ENCODE measurements at regions not wholly inside any gene's neighbourhood (a gene's known extent, or its start where the extent isn't known, plus 50 kb on each side); places are given as distances from the start of the nearest gene placed in this dataset.

DNA sequence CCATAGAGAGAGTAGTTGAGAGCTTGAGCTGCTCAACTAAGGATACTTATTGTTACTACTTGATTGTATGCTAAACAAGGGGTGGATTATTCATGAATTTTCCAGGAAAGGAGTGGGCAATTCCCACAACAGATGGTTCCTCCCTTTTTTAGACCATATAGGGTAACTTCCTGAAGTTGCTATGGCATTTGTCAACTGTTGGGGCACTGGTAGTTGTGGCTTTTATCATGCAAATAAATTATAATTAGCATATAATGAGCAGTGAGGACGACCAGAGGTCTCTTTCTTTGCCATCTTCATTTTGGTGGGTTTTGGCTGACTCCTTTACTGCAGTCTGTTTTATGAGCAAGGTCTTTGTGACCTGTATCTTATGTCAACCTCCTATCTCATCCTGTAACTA, 1403.5 kb upstream of the PABPC4L start:
- intact Hi-C loops (cut with micrococcal nuclease) = no loop called here

DNA sequence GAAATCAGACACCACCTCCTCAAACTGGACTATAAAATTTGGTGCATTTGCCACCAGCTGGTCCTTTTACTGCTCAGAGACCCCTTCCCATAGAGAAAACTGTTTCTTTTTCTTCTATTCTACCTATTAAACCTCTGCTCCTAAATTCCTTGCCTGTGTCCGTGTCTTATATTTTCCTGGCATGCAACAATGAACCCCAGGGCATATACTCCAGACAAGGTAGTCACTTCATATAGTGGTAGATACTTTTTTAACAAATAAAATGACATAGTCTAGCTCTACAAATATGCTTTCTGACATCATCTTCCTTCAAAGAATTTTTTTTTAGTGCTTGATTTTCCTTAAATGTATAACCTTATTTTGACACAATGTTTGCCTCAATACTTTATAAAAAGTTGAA, 1402.9 kb upstream of the PABPC4L start:
- intact Hi-C loops (cut with micrococcal nuclease) = no loop called here

DNA sequence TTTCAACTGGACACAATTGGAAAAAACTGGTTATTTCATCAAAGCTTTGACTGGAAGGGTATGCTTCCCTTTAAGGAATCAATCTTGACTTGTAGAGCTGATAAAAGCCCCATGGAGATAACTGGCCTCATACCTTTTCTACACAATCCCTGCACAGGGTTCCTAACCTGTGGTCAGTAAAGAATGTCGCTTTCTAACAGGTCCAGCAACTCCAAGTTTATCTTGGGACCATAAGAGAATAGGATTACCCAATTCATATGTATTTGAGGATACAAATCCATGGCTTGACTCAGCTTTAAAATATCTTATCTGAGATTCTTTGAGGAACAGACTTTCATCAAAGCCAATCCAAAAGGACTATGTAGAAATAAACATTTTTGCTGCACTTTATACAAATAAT, 1399.8 kb upstream of the PABPC4L start:
- intact Hi-C loops (cut with micrococcal nuclease) = no loop called here

DNA sequence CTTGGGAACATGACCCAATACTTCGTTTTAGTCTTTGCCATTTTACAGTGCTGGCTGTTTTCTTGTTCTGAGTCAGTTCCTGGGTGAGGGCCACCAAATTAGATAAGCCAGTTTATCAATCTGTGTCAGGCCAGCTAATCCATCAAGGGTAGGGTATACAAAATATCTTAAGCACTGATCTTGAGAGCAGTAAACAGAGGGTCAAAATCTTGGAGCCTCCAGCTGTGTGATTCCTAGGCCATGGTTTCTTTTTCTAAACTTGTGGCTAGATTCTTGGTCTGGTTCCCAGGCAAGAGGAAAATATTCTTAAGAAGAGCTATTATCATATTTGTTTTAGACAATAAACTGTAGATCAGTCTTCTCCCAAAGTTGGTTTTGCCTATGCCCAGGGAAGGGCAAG, 1396.6 kb upstream of the PABPC4L start:
- intact Hi-C loops (cut with micrococcal nuclease) = no loop called here

DNA sequence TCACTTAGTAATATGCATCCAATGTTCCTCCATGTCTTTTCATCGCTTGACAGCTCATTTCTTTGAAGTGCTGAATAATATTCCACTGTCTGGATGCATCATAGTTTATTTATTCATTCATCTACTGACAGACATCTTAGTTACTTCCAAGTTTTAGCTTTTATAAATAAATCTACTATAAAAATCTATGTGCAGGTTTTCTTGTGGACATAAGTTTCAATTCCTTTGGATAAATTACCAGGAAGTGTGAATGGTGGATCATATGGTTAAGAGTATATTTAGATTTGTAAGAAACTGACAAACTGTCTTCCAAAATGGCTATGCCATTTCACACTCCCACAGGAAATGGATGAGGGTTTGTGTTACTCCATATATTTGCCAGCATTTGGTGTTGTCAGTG, 1392.9 kb upstream of the PABPC4L start:
- intact Hi-C loops (cut with micrococcal nuclease) = no loop called here

DNA sequence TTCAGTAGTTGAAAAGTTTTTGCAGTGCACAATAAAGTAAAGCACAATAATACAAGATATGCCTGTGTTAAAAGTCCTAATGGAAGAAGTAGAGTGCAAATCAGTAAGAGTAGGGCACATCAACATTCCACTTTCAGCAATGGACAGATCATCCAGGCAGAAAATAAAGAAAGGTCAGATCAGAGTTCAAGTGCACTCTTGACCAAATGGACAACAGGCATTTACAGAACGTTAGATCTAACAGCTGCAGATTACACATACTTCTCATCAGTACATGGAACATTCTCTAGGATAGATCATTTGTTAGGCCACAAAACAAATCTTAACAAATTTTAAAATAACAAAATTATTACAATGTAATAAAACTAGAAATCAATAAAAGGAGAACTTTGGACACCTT, 1373.5 kb upstream of the PABPC4L start:
- intact Hi-C loops (cut with micrococcal nuclease) = no loop called here

DNA sequence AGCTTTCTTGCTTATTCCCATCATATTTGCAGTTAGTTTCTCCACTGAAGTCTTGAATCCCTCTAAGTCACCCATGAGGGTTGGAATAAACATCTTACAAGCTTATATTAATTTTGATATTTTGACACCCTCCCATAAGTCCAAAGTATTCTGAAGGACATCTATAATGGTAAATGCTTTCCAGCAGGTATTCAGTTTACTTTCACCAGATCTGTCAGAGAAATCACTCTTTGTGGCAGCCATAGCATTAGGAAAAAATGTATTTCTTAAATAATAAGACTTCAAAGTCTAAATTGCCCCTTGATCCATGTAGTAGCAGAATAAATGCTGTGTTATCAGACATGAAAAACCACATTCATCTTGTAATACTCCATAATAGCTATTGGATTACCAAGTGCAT, 1371.7 kb upstream of the PABPC4L start:
- intact Hi-C loops (cut with micrococcal nuclease) = no loop called here

DNA sequence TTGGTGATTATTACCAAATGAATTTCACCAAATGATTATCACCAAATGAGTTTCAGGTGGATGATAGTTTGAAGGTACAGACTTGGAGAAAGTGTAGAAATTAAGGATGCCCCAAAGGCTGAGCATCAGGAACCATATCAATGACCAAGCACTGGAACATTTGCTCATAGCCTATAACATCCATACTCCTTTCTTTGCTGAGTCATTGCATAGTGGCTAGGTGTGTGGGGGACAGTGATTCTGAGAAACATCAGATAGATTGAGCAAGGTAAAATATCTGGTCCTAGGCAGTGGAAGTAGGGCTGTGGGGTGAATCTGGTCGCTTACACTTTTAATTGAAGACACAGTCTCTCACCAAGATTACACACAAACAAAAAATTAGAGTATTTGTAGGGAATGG, 1362.5 kb upstream of the PABPC4L start:
- intact Hi-C loops (cut with micrococcal nuclease) = no loop called here

DNA sequence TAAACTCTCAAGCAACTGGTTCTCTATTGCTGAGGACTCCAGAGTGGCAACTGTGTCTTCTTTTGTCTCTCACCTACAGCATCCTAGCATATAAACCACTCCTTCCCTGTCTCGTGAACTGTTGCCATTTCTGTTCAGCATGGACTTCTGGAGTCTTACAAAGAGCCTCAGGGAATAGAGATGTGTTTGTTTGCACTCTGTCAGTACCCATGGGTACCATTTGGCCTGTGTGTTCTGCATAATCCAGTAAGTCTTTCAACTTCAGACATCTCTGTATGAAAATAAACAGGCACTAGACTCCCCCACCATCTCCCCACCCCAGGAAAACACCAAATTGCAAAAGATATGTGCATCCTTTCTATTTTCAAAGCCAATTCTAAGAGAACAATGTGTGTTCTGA, 1351.6 kb upstream of the PABPC4L start:
- intact Hi-C loops (cut with micrococcal nuclease) = no loop called here

DNA sequence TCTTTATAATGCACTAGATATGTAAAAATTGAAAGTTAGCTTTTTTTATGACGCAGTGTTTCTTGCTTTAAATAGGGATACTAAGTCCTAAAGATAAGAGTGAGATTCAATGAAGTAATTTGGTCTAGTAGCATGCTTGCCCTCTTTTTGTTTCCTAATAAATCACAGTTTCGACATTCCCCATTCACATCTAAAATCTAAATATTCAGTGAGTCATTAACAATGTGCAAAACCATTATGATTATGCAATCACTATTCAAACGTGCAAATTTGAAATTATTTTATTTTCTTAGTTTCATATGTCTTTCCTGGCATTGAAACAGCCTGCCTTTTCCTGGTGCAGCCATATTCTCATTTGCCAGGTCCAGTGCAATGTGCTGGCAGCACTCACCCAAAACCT, 1350.5 kb upstream of the PABPC4L start:
- intact Hi-C loops (cut with micrococcal nuclease) = no loop called here

DNA sequence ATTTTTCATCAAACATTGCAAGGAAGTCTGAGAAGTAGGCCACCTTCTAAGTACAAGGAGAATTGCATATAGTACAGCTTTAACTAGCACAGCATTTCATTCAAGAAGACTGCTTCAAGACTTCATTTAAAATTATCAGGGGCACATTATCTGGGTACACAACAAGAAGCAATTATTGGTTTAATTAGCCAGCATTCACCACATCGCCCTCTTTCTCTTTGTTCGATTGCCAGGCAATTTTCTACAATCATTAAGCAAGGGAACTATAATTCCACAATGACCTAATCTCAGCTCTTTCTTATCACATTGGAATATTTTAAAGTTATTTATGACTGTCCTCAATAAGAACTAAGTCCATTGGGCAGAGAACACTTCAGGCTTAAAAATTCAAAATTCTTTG, 1347.1 kb upstream of the PABPC4L start:
- intact Hi-C loops (cut with micrococcal nuclease) = no loop called here

DNA sequence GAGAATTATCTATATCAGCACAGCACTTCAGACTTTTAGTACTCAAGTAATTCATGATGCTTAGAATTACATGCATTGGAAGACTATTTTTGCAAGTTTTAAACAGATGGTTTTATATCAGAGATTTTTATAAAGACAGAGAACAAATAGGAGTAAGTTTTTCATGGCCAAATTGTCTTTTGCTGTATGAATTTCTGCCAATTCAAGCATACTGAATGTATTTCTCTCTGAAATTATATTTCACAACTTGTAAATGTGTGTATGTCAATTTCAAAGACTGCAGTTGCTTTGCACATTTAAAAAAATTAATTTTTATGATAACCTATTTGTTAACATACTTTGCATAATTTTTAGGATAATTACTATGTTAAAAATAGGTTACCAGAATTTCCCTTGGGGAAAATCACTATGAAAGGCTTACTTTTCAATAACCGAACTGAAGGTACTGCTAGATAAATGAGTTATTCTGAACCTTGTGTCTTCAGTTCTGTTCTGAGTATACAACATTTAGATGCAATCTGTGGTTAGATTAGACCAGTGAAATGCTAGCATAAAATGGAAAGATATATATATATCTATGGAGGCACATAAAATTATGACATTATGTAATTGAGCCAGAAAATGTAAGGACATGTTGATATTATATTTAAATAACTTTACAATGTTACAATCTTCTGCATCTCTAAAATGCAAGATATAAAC, 1344.2 kb upstream of the PABPC4L start:
- intact Hi-C loops (cut with micrococcal nuclease) = no loop called here

DNA sequence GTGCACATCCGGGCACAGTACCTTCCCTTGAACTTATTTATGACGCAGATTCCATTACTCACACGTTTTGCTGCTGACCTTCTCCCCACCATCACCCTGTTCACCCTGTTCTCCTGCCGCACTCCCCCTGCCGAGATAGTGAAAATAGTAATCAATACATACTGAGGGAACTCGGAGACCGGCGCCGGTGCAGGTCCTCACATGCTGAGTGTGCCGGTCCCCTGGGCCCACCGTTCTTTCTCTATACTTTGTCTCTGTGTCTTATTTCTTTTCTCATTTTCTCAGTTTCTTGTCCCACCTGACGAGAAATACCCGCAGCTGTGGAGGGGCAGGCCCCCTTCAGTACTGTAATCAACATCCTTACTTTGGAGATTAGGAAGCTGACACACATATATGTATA, 1337.1 kb upstream of the PABPC4L start:
- intact Hi-C loops (cut with micrococcal nuclease) = no loop called here

DNA sequence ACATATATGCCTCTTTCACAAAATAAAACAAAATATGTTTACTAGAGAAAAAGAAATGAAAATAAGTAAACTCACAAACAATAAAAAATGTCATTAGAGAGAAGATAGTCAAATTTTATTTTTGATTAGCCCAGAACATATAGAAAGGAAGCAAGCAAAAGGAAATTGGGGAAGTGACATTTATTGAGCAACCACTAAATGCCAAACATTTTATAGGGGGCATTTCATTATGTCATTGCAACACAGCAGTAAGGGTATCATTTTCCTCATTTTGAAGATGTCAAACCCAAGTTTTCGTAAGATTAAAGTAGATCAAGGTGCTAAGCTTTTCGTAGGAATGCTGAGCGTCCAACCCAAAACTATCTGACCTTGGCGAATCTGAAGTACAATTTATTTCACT, 1331.5 kb upstream of the PABPC4L start:
- intact Hi-C loops (cut with micrococcal nuclease) = no loop called here

DNA sequence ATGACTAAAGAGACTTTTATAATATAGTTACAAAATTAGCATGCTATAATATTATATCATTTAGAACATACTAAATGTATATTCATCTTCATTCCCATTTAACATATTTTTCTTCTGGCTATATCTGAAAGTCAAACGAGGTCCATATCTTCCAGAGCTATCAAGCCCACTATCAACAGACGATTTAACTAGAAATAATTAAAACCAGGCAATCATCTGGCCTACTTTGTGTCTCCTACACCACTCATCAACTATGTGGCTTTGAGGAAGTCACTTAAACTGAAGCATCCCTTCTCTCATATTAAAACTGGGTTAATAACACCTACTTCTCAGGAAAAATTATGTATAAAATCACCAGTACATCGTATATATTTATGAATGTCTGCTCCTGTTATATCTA, 1330.5 kb upstream of the PABPC4L start:
- intact Hi-C loops (cut with micrococcal nuclease) = no loop called here

DNA sequence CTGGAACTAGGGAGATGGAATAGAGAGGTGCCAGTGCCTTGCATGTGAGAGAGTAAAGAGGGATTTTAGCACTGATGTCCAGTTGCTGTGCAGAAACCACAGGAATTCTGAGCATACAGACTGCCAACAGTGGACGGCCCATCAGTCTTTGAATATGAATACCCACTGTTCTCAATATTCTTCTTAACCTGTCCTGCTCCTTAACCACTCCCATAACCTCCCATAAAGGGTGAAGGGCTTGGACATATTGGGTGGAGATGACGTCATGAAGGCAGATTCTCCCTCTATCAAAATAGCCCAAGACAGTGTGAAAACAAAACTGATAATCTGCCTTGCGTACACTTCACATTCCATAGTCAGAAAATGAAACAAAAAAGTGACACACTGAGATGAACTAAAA, 1313.7 kb upstream of the PABPC4L start:
- intact Hi-C loops (cut with micrococcal nuclease) = loop anchor here (10.0 kb wide), 1 partner anchor 1040 kb away; no protein-coding TSS in a partner anchor

DNA sequence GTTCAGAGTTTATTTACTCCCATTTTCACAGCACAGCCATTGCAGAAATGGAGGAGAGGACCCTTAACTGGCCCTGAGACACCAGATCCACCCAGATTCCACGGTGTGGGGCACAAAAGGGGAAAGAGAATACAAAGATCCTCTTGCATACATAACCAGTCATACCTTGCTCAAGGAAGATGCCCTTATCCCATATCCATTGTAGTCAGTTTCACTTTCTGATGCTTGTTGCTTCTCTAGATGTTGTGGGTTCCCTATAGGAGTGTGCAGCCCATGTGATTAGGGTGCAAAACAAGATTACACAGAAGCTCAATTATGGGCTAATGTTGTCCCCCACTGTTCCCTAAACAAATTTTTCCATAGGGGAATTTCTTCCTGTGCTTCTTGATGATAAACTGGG, 1309.0 kb upstream of the PABPC4L start:
- intact Hi-C loops (cut with micrococcal nuclease) = loop anchor here (10.0 kb wide), 1 partner anchor 1036 kb away; no protein-coding TSS in a partner anchor

DNA sequence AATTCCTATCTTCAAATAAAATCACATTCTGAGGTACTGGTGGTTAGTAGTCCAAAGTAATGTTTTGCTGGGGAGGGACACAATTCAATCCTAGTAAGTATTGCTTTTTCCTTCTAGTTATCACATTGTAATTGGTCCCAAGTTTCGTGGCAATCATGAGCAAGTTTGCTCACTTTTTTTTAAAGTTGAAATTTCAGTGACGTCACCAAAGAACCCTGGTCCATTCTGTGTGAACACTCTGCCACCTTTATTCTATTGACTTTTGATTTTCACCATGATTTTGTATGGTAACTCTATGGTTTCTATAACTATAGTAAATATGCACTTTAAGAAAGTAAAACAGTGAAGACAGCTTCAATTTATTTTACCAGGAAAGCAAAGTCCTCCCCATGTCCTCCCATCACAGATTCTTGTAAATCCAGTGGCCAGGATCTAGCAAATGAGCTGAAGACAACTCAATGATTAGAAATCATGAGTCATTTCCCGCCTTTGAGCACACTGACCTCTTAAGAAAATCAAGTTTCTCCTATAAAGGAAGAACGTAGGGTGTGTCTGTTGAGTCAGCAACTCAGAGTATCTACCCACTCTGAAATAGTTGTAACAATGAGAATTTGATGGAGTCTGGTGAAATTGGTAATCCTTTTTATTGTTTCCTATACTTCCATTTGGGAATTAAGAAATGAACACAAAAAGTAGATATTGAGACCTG, 1306.6 kb upstream of the PABPC4L start:
- intact Hi-C loops (cut with micrococcal nuclease) = no loop called here

DNA sequence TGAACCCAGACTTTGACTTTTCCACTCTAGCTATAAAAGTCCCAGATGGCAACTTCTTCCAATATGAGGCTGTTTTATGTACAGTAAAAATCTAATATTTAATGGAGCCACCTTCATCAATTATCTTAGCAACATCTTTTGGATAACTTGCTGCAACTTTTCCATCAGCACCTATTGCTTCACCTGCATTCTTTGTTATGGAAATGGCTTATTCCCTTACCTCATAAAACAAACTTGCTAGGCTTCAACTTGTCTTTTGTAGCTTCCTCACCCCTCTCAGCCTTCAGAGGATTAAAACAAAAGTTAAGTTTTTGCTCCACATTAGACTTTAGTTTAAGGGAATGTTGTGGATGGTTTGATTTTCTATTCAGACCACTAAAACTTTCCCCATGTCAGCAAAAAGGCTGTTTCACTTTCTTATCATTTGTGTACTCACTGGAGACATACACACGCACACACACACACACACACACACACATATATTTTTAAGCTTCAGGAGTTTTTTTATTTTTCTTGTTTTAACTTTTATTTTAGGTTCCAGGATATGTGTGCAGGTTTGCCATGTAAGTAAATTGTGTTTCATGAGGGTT, 1296.1 kb upstream of the PABPC4L start:
- intact Hi-C loops (cut with micrococcal nuclease) = no loop called here

DNA sequence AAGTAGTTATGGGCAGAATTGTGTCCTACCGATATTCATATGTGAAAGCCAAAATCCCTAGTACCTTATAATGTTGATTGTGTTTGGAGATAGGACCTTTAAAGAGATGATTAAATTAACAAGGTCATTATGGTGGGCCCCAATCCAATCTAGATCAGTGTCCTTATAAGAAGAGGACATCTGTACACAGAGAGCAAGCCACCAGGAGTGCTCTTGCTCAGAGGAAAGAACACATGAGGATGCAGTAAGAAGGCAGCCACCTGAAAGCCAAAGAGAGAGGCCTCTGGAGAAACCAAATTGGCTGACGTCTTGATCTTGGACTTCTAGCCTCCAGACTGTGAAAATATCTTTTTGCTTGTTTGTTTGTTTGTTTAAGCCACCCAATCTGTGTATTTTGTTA, 1290.8 kb upstream of the PABPC4L start:
- intact Hi-C loops (cut with micrococcal nuclease) = no loop called here

DNA sequence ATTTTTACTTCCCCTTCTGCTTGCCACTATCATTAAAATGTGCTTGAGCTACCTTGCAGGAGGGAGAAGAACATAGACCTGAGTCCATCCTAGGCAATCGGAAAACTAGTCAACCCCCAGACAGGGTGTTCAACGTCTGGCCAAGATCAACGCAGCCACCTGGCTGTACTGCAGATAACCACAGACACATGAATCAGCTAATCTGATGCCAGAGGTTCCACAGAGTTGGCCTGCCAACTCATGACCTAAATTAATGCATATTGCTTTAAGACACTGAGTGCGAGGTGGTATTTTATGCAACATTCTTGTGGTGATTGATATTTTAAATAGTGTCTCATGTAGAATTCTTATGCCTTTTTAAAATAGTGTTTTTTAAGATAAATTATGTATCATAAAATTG, 1283.8 kb upstream of the PABPC4L start:
- intact Hi-C loops (cut with micrococcal nuclease) = no loop called here

DNA sequence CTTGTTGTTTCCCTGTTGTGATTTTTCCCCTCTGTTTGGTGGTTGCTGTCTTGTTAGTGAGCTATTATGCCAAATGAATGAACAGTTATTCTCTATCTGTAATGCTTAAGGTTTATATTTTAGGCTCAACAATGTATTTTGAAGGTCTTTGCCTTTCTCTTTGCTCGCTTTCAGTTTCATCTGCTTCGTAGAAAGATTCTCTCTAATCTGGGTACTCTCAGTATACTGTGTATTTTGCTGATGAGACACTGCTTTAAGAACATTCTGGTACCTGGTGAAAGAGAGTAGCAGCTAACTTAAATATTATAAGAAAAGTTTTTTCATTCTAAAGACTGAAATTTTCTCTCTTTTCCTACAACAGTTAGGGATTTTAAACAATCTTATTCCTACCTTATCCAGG, 1274.7 kb upstream of the PABPC4L start:
- intact Hi-C loops (cut with micrococcal nuclease) = no loop called here

DNA sequence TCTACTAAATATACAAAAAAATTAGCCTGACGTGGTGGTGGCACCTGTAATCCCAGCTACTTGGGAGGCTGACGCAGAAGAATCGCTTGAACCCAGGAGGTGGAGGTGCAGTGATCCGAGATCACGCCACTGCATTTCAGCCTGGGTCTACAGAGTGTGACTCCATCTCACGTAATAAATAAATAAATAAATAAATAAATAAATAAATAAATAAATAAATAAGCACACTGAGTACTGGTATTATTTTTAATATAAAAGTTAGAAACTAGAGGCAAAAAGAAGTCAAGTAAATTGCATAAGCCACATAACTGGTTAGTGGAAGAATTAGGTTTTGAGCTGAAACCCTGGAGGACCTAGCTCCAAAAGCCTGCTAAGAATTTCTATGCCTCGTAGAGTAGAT, 1262.7 kb upstream of the PABPC4L start:
- intact Hi-C loops (cut with micrococcal nuclease) = no loop called here

Measured in T-helper 2 cell treated with Interferon-gamma antibody and Interleukin-4, amounts not matched to agents 100 ng/mL and 5 ng/mL, for 36 hours (primary cell).